WTC11 (cell line): ENCODE measurements at regions not wholly inside any gene's neighbourhood (a gene's known extent, or its start where the extent isn't known, plus 50 kb on each side); places are given as distances from the start of the nearest gene placed in this dataset.

Source experiments
- ATAC-seq: fragments of 200-7000 bp; cut with Tn5 transposase; 2 replicates; pipeline ENCODE4 v1.10.0; 2021; ENCODE audit warnings: mild to moderate bottlenecking, moderate library complexity
- CTCF ChIA-PET: fragments of 300-600 bp; sonication (Branson Sonifier 250); formaldehyde crosslinking; loops from one replicate; lab custom pipeline; 2021; ENCODE audit warnings: antibody characterized with exemption; lab: Charles Lee
- POLR2A ChIA-PET: fragments of 350-600 bp; sonication (Branson Sonifier 250); formaldehyde crosslinking; loops from one replicate; lab custom pipeline; 2021; ENCODE audit warnings: antibody characterized with exemption; lab: Charles Lee
- DNase-seq: peaks from one replicate; pipeline ENCODE4 v3.0.0; 2021; ENCODE audit warnings: low spot score
- H3K27ac Mint-ChIP-seq: 2 replicates; pipeline ENCODE4 v1.8.0; 2021; ENCODE audit warnings: mixed read lengths
- H3K27me3 Mint-ChIP-seq: 2 replicates; pipeline ENCODE4 v1.8.0; 2021; ENCODE audit warnings: low read depth, mild to moderate bottlenecking, moderate library complexity, mixed read lengths
- H3K36me3 Mint-ChIP-seq: 2 replicates; pipeline ENCODE4 v1.8.0; 2021; ENCODE audit warnings: mixed read lengths
- H3K4me1 Mint-ChIP-seq: 2 replicates; pipeline ENCODE4 v1.8.0; 2022; ENCODE audit warnings: mixed read lengths
- H3K4me3 Mint-ChIP-seq: 2 replicates; pipeline ENCODE4 v1.8.0; 2021; ENCODE audit warnings: mild to moderate bottlenecking, moderate library complexity, mixed read lengths
- H3K9me3 Mint-ChIP-seq: 2 replicates; pipeline ENCODE4 v1.8.0; 2021; ENCODE audit warnings: mixed read lengths
- CTCF ChIP-seq: fragments of 200-600 bp; IDR thresholded peaks from 2 replicates; pipeline ENCODE4 v1.8.0; 2022; ENCODE audit warnings: antibody characterized with exemption
- JUN ChIP-seq: sonication (generic); formaldehyde crosslinking; IDR thresholded peaks from 2 replicates; pipeline ENCODE4 v1.8.0; 2023; ENCODE audit warnings: mild to moderate bottlenecking, missing genetic modification reagents
- NR1H2 ChIP-seq: sonication (generic); formaldehyde crosslinking; IDR thresholded peaks from 2 replicates; pipeline ENCODE4 v1.9.0; 2021; ENCODE audit warnings: mild to moderate bottlenecking, moderate library complexity, missing genetic modification reagents
- NR3C1 ChIP-seq: sonication (generic); formaldehyde crosslinking; conservative IDR thresholded peaks from 2 replicates; pipeline ENCODE4 v1.8.1; 2023; ENCODE audit warnings: low read depth, mild to moderate bottlenecking, missing genetic modification reagents
- OVOL2 ChIP-seq: fragments of 250-450 bp; sonication (Bioruptor Pico); IDR thresholded peaks from 2 replicates; pipeline ENCODE4 v1.9.0; 2021; ENCODE audit warnings: mild to moderate bottlenecking, borderline replicate concordance
- PREB ChIP-seq: sonication (generic); formaldehyde crosslinking; IDR thresholded peaks from 2 replicates; pipeline ENCODE4 v1.8.1; 2022; ENCODE audit warnings: mild to moderate bottlenecking, missing genetic modification reagents, moderate library complexity, borderline replicate concordance
- SP1 ChIP-seq: sonication (generic); formaldehyde crosslinking; conservative IDR thresholded peaks from 2 replicates; pipeline ENCODE4 v1.8.1; 2022; ENCODE audit warnings: missing genetic modification reagents
- TEAD1 ChIP-seq: sonication (generic); formaldehyde crosslinking; IDR thresholded peaks from 2 replicates; pipeline ENCODE4 v1.8.0; 2022; ENCODE audit warnings: mild to moderate bottlenecking, missing genetic modification reagents
- USF1 ChIP-seq: sonication (generic); formaldehyde crosslinking; IDR thresholded peaks from 2 replicates; pipeline ENCODE4 v1.8.0; 2022; ENCODE audit warnings: mild to moderate bottlenecking, missing genetic modification reagents
- ZNF121 ChIP-seq: sonication (generic); formaldehyde crosslinking; IDR thresholded peaks from 2 replicates; pipeline ENCODE4 v1.8.0; 2023; ENCODE audit warnings: missing genetic modification reagents
- ZNF232 ChIP-seq: sonication (generic); formaldehyde crosslinking; IDR thresholded peaks from 2 replicates; pipeline ENCODE4 v1.8.0; 2022; ENCODE audit warnings: mild to moderate bottlenecking, missing genetic modification reagents
- ZNF263 ChIP-seq: sonication (generic); formaldehyde crosslinking; IDR thresholded peaks from 2 replicates; pipeline ENCODE4 v1.8.1; 2022; ENCODE audit warnings: low read depth, mild to moderate bottlenecking, moderate library complexity, missing genetic modification reagents
- ZNF317 ChIP-seq: sonication (generic); formaldehyde crosslinking; IDR thresholded peaks from 2 replicates; pipeline ENCODE4 v1.8.1; 2023; ENCODE audit warnings: low read depth, mild to moderate bottlenecking, moderate library complexity, missing genetic modification reagents, borderline replicate concordance
- ZNF396 ChIP-seq: fragments of 250-450 bp; sonication (Bioruptor Pico); IDR thresholded peaks from 2 replicates; pipeline ENCODE4 v1.8.0; 2021; ENCODE audit warnings: mild to moderate bottlenecking, moderate library complexity, borderline replicate concordance
- TF ChIP-seq, protein P1 (sequence below): sonication (generic); formaldehyde crosslinking; IDR thresholded peaks from 2 replicates; pipeline ENCODE4 v1.8.1; 2023; ENCODE audit warnings: mild to moderate bottlenecking, missing genetic modification reagents
- TF ChIP-seq, protein P2 (sequence below): sonication (generic); formaldehyde crosslinking; conservative IDR thresholded peaks from 2 replicates; pipeline ENCODE4 v1.8.1; 2022; ENCODE audit warnings: mild to moderate bottlenecking, missing genetic modification reagents
- TF ChIP-seq, protein P3 (sequence below): sonication (generic); formaldehyde crosslinking; IDR thresholded peaks from 2 replicates; pipeline ENCODE4 v1.8.0; 2023; ENCODE audit warnings: missing genetic modification reagents, mild to moderate bottlenecking, borderline replicate concordance
- TF ChIP-seq, protein P4 (sequence below): sonication (generic); formaldehyde crosslinking; IDR thresholded peaks from 2 replicates; pipeline ENCODE4 v1.8.0; 2022; ENCODE audit warnings: missing genetic modification reagents

GRCh38 chr1:230565141-230565540 is 77.1 kb upstream of the COG2 start:
- DNase-seq = no peak
- Mint-ChIP-seq H3K9me3 (no peaks in the 10 kb centered on the region), H3K27me3 (no peaks in the 10 kb centered on the region), H3K4me1 (peaks cover 6% of the 10 kb centered on the region), H3K27ac (no peak overlapping the region), H3K4me3 (no peak overlapping the region)
- POLR2A ChIA-PET = no interaction called here
- no peak for TF ChIP-seq SP1 (CRISPR knock-in tag)
- no peak for TF ChIP-seq OVOL2
- TF ChIP-seq, all 79 proteins: peak for 0
- CTCF ChIA-PET = no interaction called here
- no peaks in the 10 kb centered on the region for H3K36me3 Mint-ChIP-seq
- ATAC-seq = no peak

GRCh38 chr1:230563591-230563990 is 78.7 kb upstream of the COG2 start:
- DNase-seq = no peak

More at GRCh38 chr1:230563591-230563990, 78.7 kb upstream of the COG2 start:
- POLR2A ChIA-PET = no interaction called here
- Mint-ChIP-seq H3K9me3 (peaks cover 2% of the 10 kb centered on the region; the same call in 1 of the 2 replicates), H3K4me1 (peaks cover 6% of the 10 kb centered on the region), H3K27ac (no peak overlapping the region), H3K36me3 (no peaks in the 10 kb centered on the region), H3K27me3 (peaks cover 1% of the 10 kb centered on the region), H3K4me3 (no peak overlapping the region)
- TF ChIP-seq, protein P1, sequence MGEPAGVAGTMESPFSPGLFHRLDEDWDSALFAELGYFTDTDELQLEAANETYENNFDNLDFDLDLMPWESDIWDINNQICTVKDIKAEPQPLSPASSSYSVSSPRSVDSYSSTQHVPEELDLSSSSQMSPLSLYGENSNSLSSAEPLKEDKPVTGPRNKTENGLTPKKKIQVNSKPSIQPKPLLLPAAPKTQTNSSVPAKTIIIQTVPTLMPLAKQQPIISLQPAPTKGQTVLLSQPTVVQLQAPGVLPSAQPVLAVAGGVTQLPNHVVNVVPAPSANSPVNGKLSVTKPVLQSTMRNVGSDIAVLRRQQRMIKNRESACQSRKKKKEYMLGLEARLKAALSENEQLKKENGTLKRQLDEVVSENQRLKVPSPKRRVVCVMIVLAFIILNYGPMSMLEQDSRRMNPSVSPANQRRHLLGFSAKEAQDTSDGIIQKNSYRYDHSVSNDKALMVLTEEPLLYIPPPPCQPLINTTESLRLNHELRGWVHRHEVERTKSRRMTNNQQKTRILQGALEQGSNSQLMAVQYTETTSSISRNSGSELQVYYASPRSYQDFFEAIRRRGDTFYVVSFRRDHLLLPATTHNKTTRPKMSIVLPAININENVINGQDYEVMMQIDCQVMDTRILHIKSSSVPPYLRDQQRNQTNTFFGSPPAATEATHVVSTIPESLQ (CRISPR knock-in tag) = no peak
- TF ChIP-seq NR3C1 (no peak), JUN (no peak), ZNF232 (no peak), USF1 (CRISPR knock-in tag) (no peak), PREB (CRISPR knock-in tag) (no peak), ZNF396 (CRISPR knock-in tag) (no peak), CTCF (no peak), NR1H2 (CRISPR knock-in tag) (no peak), ZNF317 (CRISPR knock-in tag) (no peak), ZNF121 (CRISPR knock-in tag) (no peak), OVOL2 (no peak), TEAD1 (CRISPR knock-in tag) (no peak), ZNF263 (no peak)
- TF ChIP-seq, protein P2, sequence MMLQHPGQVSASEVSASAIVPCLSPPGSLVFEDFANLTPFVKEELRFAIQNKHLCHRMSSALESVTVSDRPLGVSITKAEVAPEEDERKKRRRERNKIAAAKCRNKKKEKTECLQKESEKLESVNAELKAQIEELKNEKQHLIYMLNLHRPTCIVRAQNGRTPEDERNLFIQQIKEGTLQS (CRISPR knock-in tag) = no peak
- TF ChIP-seq, protein P3, sequence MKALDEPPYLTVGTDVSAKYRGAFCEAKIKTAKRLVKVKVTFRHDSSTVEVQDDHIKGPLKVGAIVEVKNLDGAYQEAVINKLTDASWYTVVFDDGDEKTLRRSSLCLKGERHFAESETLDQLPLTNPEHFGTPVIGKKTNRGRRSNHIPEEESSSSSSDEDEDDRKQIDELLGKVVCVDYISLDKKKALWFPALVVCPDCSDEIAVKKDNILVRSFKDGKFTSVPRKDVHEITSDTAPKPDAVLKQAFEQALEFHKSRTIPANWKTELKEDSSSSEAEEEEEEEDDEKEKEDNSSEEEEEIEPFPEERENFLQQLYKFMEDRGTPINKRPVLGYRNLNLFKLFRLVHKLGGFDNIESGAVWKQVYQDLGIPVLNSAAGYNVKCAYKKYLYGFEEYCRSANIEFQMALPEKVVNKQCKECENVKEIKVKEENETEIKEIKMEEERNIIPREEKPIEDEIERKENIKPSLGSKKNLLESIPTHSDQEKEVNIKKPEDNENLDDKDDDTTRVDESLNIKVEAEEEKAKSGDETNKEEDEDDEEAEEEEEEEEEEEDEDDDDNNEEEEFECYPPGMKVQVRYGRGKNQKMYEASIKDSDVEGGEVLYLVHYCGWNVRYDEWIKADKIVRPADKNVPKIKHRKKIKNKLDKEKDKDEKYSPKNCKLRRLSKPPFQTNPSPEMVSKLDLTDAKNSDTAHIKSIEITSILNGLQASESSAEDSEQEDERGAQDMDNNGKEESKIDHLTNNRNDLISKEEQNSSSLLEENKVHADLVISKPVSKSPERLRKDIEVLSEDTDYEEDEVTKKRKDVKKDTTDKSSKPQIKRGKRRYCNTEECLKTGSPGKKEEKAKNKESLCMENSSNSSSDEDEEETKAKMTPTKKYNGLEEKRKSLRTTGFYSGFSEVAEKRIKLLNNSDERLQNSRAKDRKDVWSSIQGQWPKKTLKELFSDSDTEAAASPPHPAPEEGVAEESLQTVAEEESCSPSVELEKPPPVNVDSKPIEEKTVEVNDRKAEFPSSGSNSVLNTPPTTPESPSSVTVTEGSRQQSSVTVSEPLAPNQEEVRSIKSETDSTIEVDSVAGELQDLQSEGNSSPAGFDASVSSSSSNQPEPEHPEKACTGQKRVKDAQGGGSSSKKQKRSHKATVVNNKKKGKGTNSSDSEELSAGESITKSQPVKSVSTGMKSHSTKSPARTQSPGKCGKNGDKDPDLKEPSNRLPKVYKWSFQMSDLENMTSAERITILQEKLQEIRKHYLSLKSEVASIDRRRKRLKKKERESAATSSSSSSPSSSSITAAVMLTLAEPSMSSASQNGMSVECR (CRISPR knock-in tag) = no peak
- TF ChIP-seq, protein P4, sequence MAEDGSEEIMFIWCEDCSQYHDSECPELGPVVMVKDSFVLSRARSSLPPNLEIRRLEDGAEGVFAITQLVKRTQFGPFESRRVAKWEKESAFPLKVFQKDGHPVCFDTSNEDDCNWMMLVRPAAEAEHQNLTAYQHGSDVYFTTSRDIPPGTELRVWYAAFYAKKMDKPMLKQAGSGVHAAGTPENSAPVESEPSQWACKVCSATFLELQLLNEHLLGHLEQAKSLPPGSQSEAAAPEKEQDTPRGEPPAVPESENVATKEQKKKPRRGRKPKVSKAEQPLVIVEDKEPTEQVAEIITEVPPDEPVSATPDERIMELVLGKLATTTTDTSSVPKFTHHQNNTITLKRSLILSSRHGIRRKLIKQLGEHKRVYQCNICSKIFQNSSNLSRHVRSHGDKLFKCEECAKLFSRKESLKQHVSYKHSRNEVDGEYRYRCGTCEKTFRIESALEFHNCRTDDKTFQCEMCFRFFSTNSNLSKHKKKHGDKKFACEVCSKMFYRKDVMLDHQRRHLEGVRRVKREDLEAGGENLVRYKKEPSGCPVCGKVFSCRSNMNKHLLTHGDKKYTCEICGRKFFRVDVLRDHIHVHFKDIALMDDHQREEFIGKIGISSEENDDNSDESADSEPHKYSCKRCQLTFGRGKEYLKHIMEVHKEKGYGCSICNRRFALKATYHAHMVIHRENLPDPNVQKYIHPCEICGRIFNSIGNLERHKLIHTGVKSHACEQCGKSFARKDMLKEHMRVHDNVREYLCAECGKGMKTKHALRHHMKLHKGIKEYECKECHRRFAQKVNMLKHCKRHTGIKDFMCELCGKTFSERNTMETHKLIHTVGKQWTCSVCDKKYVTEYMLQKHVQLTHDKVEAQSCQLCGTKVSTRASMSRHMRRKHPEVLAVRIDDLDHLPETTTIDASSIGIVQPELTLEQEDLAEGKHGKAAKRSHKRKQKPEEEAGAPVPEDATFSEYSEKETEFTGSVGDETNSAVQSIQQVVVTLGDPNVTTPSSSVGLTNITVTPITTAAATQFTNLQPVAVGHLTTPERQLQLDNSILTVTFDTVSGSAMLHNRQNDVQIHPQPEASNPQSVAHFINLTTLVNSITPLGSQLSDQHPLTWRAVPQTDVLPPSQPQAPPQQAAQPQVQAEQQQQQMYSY (CRISPR knock-in tag) = no peak
- no peak for ATAC-seq
- CTCF ChIA-PET = interaction anchor here (1.8 kb wide), 1 partner anchor 18 kb away, joined by 5 read pairs; no protein-coding TSS in a partner anchor
